HG02852 (cell line): ENCODE measurements at regions not wholly inside any gene's neighbourhood (a gene's known extent, or its start where the extent isn't known, plus 50 kb on each side); places are given as distances from the start of the nearest gene placed in this dataset.

Experiments
- ATAC-seq: cut with Tn5 transposase; IDR thresholded peaks from one replicate; pipeline ENCODE4 v1.9.1; 2021; ENCODE audit warnings: mild to moderate bottlenecking, moderate library complexity; ENCODE audit not compliant: unreplicated experiment

DNA sequence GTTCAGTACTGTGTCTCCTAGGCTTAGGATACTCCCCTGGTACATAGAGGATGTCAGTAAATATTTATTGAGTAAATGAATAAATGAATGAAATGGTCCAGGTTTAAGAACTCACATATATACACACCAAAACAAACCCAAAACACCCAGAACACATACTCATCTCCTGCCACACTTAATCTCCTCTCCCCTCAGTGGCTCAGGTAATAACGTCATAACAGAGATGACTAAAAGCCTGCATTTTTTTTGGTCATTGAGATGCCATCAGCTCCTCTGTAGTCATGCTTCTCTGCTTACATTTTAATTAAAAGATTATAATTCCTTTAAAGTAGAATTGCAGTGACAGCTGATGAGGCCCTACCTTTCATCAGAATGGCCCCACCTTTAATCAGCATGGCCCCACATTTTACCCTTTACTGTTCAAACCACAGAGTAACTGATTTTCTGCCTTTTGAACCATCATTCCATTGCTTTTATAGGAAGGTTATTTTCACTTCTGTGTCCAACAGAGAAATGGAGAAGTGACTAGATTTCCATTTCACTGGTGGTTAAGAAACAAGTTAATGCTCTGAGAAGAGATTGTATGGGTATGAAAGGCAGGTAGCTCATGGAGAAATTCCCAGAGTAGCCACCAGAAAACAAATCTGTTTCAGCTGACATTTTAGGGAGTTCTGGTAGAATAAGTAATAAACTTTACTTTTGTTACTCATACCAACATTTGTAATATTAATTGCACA lies 193.4 kb upstream of the ATP2B1 start:
- no peak for ATAC-seq

DNA sequence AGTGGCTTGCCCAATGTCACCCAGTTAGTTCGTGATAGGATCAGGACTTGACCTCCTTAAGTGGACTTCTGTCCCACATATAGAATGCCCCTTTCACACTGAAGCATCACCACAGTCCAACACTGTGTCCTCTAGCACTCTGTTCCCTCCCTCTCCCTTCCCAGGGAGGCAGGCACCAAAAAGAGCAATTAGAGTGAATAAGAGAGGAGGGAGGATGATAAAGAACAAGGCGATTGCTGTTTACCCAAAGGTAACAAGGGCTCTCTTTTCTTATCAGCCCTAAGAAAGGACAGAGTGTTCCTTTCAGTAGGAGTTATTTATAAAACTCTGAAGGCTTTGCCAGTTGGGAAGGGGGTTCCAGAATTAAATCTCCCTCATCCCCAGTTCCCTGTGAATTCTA lies 192.7 kb upstream of the ATP2B1 start:
- ATAC-seq, result no peak

DNA sequence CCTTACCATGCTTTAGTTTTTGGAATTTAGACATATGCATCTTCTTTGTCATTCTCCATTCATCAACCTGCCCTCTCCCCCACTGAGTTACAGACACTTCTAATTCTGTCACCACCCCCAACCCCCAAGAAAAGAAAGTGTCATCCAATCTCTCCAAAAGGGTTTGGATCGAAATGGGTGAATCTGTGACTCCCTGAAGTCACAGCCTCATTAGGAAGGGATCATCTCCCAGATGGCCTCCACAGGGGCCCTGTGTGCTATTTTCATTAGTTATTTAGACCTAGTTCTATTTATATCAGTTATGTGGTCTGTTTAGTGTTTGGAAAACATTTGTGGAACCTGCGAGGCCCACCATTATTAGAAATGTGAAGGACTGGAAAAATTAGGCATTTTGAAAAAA lies 191.0 kb upstream of the ATP2B1 start:
- ATAC-seq, result no peak

DNA sequence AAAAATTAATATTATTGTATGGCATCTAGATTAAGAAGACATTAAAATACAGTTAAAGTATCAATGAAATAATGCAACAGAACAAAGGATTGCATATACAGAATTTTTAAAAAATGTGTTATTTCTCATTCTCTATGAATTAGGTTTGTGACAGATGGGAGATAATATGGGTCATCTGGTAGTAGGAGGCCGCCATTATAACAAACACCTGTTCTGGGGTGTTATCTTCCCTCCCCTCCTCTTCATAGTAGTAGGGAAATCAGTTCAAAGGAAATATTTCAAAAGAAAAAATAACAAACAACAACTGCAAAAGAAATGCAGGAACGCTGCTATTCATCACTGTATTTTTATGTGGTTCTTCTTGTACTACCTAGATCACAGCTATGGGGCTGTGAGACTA lies 187.0 kb upstream of the ATP2B1 start:
- no peak for ATAC-seq

DNA sequence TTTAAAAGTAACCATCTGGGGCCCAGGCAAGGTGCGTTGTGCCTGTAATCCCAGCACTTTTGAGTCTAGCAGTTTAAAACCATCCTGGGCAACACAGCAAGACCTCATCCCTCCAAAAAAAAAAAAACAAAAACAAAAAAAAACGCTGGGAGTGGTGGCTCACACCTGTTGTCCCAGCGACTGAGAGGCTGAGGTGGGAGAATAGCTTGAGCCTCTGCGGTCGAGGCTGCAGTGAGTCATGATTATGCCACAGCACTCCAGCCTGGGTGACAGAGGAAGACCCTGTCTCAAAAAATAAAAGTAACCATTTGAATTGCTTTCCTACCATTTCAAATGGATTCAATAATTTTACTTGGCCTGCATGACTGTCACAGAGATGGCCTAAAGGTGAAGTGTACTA lies 186.5 kb upstream of the ATP2B1 start:
- ATAC-seq, result no peak

DNA sequence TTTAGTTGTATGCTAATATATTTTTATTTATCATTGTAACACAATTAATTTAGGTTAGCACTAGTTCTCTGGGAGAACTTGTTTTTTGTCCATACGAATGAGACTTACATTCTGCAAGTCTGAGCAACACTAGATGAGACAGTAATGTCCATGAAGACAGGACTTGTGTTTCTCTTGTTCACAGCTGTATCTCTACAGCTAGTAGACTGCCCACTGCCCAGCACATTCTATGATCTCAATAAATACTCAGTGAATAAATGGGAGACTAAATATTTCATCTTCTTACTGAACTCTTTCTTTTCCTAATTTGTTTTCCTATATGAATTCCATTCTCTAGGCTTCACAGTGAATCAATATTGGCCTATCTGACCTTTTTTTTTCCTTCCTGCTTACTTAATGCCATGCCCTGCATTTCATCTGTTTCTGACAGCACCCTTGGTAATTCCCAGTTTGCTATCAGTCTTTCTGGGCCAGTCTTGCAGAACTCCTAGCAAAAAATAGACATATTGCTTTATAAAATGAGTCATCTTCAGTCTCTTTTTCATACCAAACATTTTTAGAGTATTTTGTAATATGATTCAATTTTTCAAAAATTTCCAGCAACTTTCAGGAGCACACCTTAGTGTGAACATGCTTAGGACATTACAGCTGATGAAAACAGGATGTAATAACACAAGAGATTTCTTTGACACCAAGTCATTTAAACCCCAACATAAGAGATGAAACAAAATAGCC lies 185.5 kb upstream of the ATP2B1 start:
- ATAC-seq, result peak; percentile 56

DNA sequence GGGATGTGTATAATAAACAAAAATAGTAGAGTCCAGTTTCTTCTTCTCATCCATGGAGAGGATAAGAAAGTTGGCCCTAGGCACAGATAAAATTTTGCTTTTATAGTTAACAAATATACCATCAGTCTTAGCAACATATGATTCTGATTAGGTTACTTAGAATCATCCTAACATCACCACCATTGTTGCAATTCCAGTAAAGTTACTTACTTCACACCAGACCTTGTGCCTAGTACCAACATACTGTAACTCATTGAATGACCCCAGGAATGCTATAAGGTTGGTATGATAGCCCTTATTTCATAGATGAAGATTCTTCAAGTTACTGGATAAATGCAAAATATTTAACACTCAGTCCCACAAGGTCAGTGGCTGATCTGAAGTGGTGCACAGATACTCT lies 183.8 kb upstream of the ATP2B1 start:
- no peak for ATAC-seq

DNA sequence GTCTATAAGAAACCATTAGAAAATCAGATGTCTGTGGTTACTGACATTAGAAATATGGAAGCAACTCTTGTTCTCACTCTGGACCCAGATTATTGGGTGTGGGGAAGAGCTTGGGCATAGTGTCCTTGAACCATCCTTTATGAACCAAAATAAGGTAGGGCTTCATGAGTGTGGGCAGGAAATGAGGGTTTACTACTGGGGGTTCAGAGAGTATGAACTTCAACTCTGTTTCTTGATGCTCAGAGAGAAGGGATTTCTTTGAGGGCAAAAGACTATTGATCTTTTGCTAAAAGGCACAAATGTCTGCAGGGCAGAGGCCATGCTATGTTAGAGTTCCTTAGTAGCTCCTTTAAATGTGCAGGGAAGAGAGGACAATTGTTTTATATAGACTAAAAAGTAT lies 183.3 kb upstream of the ATP2B1 start:
- no peak for ATAC-seq

DNA sequence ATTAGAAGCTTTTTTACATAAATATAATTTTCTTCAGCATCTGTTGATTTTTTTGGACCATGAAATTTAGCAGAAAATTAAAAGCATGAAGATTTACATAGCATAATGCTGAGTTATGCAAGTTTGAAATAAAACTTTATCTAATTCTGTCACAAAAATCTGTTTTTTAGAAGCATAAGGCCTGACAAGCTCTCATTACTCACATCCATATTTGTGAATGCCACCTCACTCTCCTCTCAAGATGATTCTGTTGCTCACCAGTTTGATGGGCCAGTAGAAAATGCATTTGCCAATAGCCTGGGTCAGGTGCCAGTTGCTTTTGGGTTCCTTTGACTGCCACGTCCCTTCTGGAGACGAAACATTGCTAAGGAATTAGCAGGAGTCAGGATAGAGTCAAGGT lies 181.5 kb upstream of the ATP2B1 start:
- ATAC-seq, result no peak

DNA sequence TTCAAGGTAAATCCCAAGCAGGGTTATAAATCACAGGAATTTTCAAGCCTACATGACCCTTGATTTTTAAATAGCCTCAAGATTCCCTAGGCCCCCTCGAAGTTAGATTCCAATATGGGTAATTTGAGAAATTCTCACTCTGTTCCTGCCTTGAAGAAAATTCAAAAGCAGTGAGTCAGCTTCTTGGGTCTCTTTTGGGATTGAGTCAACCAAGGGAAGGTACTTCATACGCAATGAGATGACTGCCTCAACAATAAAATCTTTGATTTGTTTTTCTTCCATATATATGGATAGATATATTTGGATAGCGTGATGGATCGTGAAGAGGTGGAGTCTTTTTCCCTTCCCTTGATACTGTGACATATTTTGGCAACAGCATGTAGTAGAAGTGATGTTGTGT lies 180.4 kb upstream of the ATP2B1 start:
- ATAC-seq, result no peak

DNA sequence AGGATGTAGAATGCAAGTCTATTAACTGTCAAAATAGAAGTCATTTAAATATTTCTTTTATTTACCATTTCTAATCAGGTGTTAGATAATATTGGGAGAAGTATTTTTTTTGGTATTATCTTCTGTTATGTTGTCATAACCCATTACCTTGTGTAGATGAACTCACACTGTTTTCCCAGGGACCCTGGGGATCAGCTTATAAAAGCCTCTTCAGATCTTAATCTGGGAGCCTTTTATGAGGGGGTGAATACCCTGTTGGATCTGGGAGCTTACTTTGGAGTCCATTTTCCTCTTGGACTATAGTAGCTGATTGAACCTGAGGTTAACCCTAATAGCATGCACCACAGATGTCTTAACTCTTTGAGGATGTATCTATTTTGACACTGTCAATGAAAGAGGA lies 176.3 kb upstream of the ATP2B1 start:
- ATAC-seq, result no peak

DNA sequence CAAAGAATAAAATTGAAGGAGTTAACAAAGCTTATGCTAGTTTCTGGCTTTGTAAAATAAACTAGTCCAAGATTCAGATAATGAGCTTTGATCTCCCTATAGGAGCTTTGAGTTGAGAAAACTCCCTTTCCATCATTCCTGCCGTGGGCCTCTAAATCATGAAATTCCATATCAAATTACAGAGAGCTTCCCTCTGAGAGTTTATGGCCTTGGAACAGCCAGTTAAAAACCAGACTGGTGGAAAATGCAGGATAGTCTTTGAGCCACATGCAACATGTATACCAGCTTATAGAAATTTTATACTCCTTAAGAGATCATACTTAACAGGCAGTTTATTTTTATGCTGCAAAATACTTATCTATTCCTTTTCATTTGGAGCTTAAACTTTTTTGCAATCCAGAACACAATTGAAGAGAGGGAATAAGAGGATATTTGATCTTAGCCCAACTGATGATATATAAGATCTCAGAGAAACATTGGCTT lies 175.8 kb upstream of the ATP2B1 start:
- ATAC-seq, result no peak

DNA sequence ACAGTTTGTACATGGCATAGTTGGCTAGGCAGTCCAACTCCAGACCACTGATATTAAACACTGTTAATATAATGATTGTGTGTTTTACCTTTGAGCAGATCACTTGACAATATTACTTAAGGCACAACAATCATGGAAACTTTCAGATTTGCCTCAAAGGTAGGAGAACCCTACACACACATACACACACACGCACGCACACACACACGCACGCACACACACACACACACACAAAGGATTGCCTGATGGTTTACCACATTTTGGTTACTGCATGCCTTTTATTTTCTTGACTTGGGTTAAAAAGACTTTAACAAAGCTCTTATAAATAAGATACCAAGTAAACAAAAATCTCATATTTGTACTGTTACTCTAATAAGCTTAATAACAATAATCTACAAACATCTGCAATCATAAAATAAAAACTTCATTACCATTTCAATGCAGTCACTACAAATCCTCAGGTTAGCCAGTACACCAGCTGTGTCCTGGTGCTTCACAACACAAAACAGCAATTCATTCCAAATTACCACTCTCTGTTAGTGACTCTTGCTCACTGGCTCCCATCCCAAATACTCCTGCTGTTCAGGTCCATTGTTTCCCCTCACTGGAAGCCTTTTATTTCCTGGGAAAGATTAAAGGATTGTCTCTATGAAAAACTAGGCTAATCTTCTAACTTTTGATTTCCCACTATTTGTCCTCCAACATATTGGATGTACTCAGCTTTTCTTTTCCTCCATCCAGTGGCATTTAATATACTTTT lies 175.2 kb upstream of the ATP2B1 start:
- ATAC-seq, result no peak

DNA sequence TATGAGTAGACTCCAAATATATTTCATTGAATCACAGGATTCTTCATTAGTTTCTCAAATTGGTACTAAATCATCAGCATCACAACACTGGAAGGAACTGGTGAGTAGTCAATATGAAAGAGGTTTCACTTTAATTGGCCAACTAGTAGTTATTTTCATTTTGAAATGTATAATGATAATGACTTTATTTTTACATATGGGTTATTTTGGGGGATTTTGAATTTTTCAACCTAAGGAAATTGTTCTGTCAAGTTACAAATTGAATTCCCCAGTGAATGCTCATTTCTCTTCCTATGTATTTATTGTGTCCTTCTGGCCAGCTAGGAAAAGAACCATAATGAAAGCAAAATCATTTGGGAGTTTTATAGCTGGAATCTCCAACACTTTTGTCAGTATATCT lies 174.2 kb upstream of the ATP2B1 start:
- no peak for ATAC-seq

DNA sequence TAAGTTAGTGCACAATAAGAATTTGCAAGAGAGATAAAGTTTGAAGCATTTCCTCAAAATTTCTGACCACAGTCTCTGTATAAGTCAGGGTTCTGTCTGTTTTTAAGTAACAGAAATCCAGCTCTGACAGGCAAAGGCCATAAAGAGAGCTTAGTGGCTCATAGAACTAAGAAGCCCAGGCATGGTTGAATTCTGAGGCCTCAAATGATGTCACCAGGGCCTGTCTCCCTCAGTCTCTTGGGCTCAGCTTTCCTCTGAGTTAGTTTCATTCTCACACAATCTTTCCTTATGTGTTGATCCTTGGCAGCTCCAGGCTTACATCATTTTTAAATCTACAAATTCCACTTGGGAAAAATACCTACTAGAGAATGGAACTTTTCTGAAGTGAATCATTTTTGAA lies 173.4 kb upstream of the ATP2B1 start:
- peak; percentile 51 for ATAC-seq

DNA sequence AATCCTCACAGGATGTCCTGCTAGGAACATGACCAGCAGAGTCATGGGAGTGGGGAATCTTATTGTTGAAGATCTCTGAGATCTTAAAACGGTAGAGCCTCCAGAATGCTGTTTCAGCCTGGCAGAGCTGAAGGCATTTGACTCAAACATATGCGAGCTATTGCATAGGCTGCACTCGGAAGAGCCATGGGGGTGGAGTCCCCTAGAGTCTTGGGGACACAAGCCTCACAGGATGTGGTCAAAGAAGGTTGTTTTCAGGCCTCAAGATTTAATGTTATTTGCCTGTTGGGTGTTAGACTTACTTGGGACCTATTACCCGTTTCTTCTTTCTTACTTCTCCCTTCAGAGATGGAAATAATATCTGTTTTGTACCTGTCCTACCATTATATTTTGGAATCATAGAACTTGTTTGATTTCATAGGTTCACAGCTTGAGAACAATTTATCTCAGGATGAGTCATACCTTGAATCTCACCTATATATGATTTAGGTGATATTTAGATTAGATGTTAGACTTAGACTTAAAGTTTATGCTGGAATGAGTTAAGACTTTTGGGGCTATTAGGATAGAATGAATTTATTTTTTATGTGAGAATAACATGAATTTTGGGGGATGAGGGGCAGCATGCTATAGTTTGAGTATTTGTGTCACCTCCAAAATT lies 172.2 kb upstream of the ATP2B1 start:
- ATAC-seq, result peak; percentile 89

DNA sequence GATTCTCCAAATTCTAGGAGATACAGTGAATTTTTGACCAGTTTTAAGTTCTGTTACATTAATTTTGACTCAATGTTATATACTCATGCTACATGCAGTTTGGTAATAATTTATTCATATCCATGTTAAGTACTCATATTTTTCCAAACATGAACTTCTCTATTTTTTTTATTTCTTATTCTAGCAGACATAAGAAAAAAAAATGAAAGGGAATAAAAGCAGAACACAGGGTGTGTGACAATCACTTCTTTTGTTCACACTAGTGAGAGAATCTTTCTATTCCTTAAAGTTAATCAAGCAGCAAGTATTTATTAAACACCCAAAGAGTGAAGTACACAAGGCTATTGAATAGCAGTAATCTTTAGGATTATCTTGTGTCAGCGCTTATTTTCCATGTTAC lies 171.1 kb upstream of the ATP2B1 start:
- no peak for ATAC-seq

DNA sequence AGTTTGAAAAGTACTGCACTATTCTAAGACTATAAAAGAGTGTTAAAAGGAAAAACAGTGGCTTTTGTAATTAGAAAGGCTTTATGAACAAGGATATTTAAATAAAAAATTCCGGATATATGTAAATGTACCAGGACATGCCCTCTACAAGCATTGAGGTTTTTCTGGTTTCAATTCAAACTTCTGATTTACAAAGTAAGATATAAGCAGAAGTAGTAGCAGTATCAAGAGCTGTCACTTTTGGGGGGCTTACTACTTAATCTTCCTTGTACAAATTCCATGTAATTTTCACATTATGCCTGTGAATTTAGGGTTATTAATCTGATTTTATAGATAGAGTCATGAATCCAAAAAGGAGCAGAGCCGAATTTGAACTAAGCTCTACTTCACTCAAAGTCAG lies 170.3 kb upstream of the ATP2B1 start:
- no peak for ATAC-seq

DNA sequence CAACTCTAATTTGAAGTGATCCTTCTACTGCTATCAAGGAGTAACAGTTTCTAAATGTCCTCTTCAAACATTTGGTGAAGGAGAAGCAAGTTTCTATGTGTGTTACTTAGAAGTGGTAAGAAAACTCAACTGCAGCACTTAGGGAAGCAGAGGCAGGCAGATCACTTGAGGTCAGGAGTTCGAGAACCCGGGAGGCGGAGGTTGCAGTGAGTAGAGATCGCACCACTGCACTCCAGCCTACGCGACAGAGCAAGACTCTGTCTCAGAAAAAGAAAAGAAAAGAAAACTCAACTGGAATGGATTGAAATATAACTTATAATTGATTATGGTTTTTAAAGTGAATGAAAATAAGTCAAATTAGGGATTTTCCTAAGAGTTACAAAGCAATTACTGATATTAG lies 169.7 kb upstream of the ATP2B1 start:
- no peak for ATAC-seq

DNA sequence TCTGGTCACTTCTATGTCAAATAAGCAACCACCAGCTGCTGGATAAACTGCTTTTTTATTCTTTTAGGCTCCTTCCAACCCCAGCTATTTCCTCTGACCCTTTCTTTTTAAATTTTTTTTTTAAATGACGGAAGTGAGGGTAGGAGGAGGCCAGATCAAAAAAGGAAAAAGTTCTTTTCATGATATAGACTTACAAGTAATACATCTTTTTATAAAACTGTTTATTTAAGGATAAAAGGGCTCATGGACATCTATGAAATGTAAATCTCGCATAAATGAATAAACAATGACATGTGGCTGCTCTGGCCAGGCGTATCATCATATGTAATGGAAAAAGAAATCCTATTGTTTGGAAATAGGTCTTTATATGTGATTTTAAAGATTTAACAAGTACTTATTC lies 169.0 kb upstream of the ATP2B1 start:
- no peak for ATAC-seq

DNA sequence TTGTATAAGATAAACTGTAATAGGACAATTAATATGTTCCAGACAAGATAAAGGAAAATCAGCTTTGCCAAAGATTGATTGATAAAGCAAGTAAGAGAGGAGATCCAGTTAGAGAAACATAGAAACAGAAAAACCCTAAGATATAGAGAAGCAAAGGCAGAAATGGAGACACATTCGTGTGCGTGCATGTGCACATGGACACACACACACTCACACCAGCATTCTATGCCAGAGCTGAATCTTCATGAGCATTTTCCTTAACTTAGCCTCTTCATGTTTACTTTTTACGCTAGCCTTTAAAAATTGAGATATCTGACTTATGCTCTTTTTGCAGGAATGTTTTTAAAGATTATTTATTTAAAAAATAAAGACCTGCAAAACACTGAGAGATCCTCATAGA lies 168.5 kb upstream of the ATP2B1 start:
- ATAC-seq, result no peak
